Glutamatergic neuron (in vitro differentiated cells): ENCODE measurements at regions not wholly inside any gene's neighbourhood (a gene's known extent, or its start where the extent isn't known, plus 50 kb on each side); places are given as distances from the start of the nearest gene placed in this dataset.

ENCODE experiments used
- DNase-seq: peaks from one replicate; pipeline ENCODE4 v3.0.0; 2022
- H3K27ac Mint-ChIP-seq: one replicate; pipeline ENCODE4 v1.8.0; 2020; ENCODE audit warnings: mild to moderate bottlenecking, mixed read lengths, inconsistent platforms; ENCODE audit not compliant: unreplicated experiment
- H3K27me3 Mint-ChIP-seq: one replicate; pipeline ENCODE4 v1.8.0; 2020; ENCODE audit warnings: mild to moderate bottlenecking, moderate library complexity, mixed read lengths, inconsistent platforms; ENCODE audit not compliant: unreplicated experiment
- H3K36me3 Mint-ChIP-seq: one replicate; pipeline ENCODE4 v1.8.0; 2020; ENCODE audit warnings: mild to moderate bottlenecking, mixed read lengths, inconsistent platforms; ENCODE audit not compliant: unreplicated experiment
- H3K4me1 Mint-ChIP-seq: one replicate; pipeline ENCODE4 v1.8.0; 2020; ENCODE audit warnings: mild to moderate bottlenecking, low read depth, mixed read lengths, inconsistent platforms; ENCODE audit not compliant: unreplicated experiment
- H3K4me3 Mint-ChIP-seq: one replicate; pipeline ENCODE4 v1.8.0; 2020; ENCODE audit warnings: mild to moderate bottlenecking, mixed read lengths, inconsistent platforms; ENCODE audit not compliant: unreplicated experiment
- H3K9me3 Mint-ChIP-seq: one replicate; pipeline ENCODE4 v1.8.0; 2020; ENCODE audit warnings: mild to moderate bottlenecking, moderate library complexity, mixed read lengths, inconsistent platforms; ENCODE audit not compliant: unreplicated experiment
- TF ChIP-seq, protein P1 (sequence below): fragments of 200-600 bp; sonication (generic); IDR thresholded peaks from one replicate; pipeline ENCODE4 v1.5.0; 2021; ENCODE audit not compliant: partially characterized antibody, unreplicated experiment

DNA sequence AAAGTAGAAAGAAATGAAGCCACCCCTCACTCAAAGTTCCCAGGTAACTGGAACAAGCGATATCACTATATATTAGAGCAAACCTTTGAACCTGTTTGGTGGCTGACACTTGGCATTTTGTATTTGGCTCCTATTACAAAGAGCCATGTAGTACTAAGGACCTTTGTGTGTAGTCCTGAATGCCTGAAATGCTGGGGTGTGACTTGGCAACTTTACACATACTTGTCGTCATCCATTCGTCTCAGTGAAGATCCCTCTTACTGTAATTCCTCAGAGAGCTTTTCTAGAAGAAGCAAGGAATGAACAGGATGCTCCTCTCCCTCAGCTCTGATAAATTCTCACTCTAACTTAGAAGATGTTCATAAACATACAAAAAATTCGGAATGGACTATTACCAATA, 216.1 kb upstream of the CDIN1 start:
- no peaks in the 10 kb centered on the region for H3K9me3 Mint-ChIP-seq
- DNase-seq = no peak
- H3K36me3 Mint-ChIP-seq = no peaks in the 10 kb centered on the region
- no peaks in the 10 kb centered on the region for H3K4me1 Mint-ChIP-seq
- H3K27ac Mint-ChIP-seq = no peak overlapping the region
- H3K4me3 Mint-ChIP-seq = no peak overlapping the region
- TF ChIP-seq, protein P1, sequence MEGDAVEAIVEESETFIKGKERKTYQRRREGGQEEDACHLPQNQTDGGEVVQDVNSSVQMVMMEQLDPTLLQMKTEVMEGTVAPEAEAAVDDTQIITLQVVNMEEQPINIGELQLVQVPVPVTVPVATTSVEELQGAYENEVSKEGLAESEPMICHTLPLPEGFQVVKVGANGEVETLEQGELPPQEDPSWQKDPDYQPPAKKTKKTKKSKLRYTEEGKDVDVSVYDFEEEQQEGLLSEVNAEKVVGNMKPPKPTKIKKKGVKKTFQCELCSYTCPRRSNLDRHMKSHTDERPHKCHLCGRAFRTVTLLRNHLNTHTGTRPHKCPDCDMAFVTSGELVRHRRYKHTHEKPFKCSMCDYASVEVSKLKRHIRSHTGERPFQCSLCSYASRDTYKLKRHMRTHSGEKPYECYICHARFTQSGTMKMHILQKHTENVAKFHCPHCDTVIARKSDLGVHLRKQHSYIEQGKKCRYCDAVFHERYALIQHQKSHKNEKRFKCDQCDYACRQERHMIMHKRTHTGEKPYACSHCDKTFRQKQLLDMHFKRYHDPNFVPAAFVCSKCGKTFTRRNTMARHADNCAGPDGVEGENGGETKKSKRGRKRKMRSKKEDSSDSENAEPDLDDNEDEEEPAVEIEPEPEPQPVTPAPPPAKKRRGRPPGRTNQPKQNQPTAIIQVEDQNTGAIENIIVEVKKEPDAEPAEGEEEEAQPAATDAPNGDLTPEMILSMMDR = no peak
- no peaks in the 10 kb centered on the region for H3K27me3 Mint-ChIP-seq

DNA sequence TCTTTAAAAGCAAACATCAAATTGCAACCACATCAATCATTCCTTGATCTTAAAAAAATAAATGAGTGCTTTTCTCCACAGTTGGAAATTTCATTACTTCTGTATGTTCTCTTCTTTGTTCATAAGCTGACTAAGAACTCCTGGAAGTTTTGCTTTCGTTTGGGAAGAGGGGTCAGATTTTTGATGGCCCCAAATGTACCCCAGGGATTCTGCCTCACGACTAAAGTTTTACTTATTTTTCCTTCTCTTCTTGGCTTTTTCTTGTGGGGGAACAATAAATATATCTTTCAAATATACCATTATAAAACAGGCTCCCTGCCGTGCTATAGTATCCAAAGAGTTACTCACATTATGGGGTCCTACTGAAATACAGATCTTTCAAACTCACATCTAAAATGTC, 215.0 kb upstream of the CDIN1 start:
- no peak overlapping the region for H3K27ac Mint-ChIP-seq
- no peak for DNase-seq
- H3K36me3 Mint-ChIP-seq = no peaks in the 10 kb centered on the region
- no peaks in the 10 kb centered on the region for H3K27me3 Mint-ChIP-seq
- TF ChIP-seq, protein P1 = no peak
- H3K4me3 Mint-ChIP-seq = no peak overlapping the region
- H3K9me3 Mint-ChIP-seq = no peaks in the 10 kb centered on the region
- H3K4me1 Mint-ChIP-seq = no peaks in the 10 kb centered on the region

DNA sequence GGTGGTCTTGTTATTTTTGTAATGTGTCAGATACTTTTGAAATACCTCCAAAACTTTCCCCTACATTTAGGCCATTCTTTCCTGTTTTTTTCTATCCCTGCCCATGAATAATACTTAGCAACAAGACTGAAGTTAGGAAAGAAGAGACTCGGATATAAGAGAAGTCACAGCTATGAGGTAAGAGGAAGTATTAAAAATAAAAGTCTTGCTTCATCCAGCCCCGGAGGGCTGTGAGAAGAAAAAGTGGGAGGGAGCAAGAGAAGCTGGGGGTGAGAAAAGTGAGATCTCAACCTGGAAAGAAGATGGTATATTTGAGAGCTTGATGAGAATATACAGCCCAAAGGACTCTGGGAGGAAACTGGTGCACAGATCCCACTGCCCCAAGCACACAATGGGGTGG, 213.5 kb upstream of the CDIN1 start:
- no peaks in the 10 kb centered on the region for H3K36me3 Mint-ChIP-seq
- no peak for DNase-seq
- no peaks in the 10 kb centered on the region for H3K27me3 Mint-ChIP-seq
- no peak overlapping the region for H3K27ac Mint-ChIP-seq
- H3K9me3 Mint-ChIP-seq = no peaks in the 10 kb centered on the region
- H3K4me1 Mint-ChIP-seq = no peaks in the 10 kb centered on the region
- TF ChIP-seq, protein P1 = no peak
- H3K4me3 Mint-ChIP-seq = no peak overlapping the region

DNA sequence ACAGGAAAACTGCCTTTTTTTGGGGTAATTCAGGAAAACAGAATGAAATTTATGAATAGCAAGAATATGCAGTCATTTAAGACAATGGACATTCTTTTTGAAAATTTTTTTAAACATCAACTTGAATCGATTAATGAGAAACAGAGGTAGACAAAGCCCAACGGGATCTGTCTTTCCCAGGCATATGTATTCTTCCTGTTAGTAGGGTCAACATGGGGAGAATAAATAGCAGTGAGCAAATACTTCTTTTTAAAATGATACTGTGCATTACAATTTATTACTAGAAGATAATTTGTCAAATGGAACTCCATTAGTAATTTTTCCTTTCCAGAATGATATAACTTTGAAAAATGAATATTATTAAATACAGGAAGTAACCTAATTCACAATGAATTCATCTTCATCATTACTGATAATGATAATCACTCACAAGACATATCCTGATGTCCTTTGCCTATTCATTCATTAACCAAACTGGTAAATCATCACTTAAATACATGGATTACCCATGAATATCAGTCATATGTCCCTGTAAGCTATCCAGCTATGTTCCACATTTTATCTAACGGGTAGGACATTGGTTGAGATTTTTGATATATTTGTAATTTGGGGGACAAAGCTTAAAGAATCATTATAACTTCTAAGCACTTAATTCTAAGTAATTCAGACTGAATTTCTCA, 209.2 kb upstream of the CDIN1 start:
- Mint-ChIP-seq H3K27ac (no peak overlapping the region), H3K9me3 (no peaks in the 10 kb centered on the region), H3K36me3 (no peaks in the 10 kb centered on the region), H3K4me3 (no peak overlapping the region), H3K4me1 (no peaks in the 10 kb centered on the region), H3K27me3 (no peaks in the 10 kb centered on the region)
- no peak for DNase-seq
- TF ChIP-seq, protein P1 = no peak

DNA sequence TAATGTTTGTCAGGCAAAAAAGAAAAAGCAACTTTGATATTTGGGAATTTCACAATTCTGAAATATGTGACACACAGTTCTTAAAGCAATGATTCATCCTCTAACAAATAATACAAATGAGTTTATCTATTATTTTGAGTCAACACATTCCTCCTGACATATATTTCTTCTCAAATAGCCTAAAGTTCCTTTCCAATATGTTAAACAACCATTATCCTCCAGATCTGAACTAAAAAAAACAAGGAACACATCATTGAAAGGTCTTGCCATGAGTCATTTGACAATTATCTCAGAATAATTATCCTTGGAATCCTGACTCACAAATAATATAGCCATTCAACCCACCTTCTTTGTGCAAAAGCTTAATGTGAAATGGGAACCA, 208.7 kb upstream of the CDIN1 start:
- Mint-ChIP-seq H3K36me3 (no peaks in the 10 kb centered on the region), H3K27me3 (no peaks in the 10 kb centered on the region), H3K9me3 (no peaks in the 10 kb centered on the region), H3K4me1 (no peaks in the 10 kb centered on the region), H3K4me3 (no peak overlapping the region), H3K27ac (no peak overlapping the region)
- TF ChIP-seq, protein P1 = no peak
- DNase-seq = no peak
